Nucleus accumbens (tissue), 56 donors: ENCODE measurements at regions not wholly inside any gene's neighbourhood (a gene's known extent, or its start where the extent isn't known, plus 50 kb on each side); places are given as distances from the start of the nearest gene placed in this dataset.

ENCODE experiments used
- DNase-seq, 56 donors: peaks; one replicate each; lab custom pipeline; 2025; lab: John Stamatoyannopoulos, UW

DNA sequence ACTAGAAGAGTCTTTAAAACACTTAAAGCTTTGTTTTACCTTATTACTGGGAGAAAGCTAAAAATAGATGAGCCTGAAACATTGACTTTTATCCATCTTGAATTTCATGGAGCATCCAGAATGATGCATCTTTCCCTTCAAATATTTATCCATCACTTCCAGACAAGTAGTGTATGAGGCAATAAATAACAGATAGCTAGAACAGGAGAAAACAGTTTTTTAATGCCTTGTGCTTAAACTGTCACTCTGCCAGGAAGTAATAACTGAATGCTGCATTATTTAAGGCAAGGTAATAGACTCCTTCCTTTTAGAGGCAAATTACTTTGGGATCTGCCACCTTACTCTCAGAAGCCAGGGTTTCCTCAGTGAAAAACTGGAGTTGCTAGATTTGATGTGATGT, 225.8 kb upstream of the NAALADL2 start:
- no peak for DNase-seq

DNA sequence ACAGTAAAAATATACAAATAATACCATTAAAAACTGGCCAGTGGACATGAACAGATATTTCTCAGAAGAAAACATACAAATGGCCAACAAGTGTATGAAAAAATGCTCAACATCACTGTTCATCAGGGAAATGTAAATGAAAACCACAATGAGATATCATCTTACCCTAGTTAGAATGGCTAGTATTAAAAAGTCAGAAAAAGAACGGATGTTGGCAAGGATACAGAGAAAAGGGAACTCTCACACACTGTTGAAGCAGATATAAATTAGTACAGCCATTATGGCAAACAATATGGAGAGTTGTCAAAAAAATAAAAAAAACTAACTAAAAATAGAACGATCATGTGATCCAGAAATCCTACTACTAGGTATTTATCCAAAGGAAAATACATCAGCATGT, 222.7 kb upstream of the NAALADL2 start:
- DNase-seq, result no peak

DNA sequence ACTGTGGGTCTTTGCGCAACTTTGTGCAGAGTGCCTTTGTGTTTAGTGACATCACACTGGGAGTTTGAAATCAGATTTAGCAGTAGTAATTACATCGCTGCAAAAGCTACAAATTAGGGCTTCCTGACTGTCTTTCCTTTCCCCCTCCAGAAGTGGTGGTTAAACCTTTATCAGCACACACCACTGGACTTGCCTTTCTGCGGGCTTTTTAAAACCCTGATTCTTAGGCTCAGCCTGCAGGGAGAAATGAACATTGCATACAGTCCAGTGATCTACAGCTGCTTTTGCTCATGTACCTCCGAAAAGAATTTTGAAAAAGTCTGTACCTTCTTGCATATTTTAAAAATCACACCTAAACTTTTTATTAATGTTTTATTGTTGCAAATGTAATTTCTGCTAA, 219.7 kb upstream of the NAALADL2 start:
- no peak for DNase-seq

DNA sequence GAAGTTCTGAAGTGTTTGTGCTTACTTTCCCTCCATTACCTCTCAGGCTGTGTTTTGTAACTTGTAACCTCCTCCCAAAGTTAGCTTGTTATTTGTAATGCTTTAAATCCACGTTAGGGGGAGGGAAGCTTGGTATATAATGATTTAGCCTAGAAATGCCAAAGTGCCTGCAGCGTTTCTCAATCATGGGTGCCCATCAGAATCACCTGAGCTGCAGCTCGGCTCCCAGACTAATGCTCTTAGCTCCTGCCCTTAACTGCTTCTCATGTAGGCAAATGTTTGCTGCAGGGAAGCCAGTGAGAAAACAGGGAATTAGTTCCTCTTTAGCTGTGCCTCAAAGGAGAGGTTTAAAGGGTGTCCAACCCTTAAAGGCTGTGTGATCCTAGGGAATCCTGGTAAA, 219.2 kb upstream of the NAALADL2 start:
- no peak for DNase-seq

DNA sequence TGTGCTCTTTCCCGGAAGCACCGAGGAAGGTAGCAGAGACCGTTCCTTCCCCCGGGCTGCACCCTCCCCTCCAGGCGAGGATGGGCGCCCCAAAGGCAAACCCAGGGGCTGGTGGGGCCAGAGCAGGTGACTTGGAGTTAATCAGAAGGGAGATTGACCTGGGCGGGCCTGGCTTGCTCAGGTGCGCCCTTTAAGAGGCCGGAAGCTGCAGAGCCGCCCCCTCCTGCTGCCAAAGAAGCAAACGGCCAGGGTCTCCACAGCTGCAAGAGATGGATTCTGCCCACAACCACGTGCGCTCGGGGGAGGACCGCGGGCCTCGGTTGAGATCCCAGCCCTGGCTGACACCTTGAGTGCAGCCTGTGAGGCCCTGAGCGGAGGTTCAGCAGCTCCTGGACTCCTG, 218.2 kb upstream of the NAALADL2 start:
- no peak for DNase-seq

DNA sequence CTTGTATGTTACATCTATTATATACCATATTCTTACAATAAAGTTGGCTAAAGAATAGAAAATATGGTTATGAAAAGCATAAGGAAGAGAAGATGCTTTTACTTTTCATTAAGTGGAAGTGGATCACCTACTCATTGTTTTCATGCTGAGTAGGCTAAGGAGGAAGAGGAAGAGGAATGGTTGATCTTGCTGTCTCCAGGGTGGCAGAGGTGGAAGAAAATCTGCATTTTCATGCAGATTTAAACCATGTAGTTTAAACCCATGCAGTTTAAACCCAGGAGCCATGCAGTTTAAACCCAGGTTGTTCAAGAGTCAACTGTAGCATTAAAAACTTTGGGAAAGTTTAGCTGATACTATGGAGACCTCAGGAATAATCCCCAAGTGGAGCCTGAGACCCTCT, 214.8 kb upstream of the NAALADL2 start:
- no peak for DNase-seq

DNA sequence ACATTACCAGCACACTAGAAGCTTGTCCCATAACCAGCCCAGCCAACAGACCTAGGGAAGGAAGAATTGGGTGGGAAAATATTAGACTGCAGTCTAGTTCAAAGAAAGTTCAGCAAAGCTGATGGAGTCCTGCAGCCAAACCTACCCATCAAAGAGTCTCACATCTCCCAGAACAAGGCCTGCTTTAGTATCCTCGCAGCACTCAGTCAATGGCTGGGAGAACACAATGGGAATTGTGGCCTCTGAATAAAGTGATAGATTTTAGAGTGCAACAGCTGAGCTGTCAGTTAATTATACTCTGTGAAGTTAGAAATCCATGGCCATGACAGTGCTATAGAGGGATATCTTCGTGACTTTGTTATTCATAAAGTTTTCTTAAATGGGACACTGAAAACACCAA, 207.2 kb upstream of the NAALADL2 start:
- peak in 31 of 56 donors; percentile 0 to 56 (median 11) for DNase-seq

DNA sequence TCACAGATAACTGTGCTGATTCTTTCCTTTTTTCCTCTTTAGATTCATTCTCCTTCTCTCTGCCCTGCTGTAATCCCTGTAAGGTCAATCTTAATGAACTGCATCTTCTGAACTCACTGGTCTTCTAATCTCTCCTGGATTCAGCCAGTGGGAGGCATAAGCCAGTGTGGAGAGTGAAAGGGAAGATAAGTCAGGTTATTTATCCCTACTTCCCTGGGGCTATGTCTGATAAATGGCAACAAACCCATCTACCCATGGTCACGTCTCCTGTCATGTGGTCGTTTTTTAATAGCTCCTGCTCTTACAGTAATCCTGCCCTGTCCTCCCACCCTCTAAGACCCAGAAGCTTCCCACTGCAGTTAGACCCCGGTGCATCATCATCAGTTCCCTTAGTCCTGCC, 199.6 kb upstream of the NAALADL2 start:
- no peak for DNase-seq

DNA sequence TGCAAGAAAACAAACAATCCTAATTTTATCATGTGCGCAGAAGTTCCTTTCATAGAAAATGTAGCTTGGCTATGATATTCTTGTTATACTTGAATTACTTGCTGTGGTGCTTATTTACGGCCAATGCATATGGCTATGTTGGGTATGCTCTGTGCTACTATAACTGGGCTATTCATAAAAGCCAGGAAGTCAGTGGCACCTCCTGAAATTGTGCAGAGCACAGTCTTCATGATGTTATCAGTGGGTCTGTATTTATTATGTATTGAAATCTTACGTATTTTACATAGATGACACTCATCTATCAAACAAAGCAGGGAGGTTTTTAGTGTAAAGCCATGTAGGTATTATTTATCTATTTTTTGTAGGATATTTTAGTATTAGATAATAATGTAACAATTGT, 196.5 kb upstream of the NAALADL2 start:
- DNase-seq, result no peak

DNA sequence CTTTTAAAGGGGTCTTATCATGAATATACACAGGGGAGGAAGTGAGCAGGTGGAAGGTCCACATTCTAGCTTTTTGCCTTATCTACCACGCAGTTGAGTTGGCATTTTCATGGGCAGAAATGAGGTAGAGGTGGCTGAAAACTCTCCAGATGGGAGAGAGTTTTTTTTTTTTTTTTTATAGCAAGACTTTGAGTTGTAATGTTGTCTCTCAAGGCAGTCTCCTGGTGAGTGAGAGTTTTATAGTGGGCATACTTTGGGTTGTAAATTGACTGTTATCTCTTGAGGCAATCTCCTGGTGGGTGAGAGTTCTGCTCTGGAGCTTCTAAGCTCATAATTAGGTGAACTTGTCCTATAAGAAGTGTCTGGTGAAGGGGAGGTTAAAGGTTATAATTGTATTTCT, 191.7 kb upstream of the NAALADL2 start:
- no peak for DNase-seq

DNA sequence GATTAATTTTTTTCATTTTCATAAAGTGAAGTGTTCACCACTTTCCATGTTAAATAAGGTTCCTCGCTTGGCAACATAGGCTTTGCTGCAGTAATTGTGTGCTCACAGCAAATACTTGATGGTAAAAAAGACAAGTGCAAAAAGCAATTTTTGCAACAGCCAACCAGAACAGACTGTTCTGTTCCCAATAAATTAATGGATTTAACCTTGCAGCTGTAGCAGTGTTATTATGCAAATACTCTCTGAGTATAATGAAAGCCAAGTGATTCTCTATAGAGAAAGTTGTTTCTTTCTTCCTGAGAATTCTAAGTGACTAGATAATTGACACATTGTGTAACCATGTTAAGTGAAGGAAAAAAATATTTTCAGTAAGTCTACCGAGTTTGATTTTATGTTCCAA, 183.7 kb upstream of the NAALADL2 start:
- DNase-seq, result peak in 3 of 56 donors; percentile 2 to 29 (median 3)

DNA sequence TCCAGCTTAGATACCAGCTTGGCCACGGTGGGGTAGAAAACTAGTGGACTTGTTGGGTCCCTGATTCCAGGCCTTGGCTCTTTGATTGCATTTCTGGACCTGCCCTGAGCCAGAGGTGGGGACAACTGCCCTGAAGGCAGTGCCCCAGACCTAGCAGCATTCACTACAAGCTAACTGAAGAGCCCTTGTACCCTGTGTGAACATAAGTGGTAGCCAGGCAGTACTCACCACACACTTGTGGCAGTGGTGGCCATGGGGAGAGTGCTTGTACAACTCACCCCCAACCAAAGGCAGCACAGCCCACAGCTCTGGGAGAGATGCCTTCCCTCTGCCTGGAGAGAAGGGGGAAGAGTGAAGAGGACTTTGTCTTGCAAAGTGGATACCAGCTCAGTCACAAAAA, 177.3 kb upstream of the NAALADL2 start:
- DNase-seq, result no peak

DNA sequence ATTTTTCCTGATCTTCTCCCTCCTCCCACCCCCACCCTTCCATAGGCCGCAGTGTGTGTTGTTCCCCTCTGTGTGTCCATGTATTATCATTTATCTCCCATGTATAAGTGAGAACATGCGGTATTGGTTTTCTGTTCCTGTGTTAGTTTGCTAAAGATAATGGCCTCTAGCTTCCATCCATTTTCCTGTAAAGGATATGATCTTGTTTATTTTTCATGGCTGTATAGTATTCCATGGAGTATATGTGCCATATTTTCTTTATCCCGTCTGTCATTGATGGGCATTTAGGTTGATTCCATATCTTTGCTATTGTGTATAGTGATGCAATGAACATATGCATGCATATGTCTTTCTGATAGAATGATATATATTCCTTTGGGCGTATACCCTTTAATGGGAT, 173.3 kb upstream of the NAALADL2 start:
- DNase-seq, result no peak

DNA sequence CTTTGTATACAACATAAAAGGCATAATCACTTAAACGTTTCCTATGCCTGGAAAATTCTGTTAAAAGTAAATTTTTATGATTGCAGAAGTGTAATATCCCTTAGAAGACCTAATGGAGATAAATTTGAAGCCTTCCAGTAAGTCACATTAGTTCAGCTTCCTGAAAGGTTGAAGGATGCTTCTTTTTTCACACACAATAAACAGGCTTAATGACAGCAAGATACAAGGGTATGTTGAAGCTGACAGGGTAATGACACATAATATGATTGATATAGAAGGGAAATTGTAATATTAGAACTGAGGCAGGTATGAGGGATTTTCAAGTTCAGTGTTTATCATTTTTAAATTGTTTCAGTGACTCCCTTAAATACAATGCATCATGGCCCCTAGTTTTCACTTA, 161.8 kb upstream of the NAALADL2 start:
- DNase-seq, result no peak

DNA sequence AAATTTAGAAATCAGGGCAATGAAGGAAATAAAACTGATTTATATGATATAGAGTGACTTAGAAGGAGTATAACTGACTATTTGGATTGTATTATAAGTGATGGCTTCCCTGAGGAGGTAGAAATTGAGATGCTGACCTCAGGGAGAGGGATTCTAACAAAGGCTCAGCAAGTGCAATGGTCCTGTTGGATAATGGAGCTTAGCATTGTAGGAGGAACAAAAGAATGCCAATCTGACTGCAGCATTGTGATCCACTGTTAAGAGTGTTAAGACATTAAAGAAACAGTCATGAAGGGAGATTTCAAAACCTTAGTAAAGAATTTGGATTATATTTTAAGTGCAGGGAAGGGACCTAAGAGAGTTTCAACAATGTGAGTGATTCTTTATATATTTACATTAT, 158.4 kb upstream of the NAALADL2 start:
- no peak for DNase-seq

DNA sequence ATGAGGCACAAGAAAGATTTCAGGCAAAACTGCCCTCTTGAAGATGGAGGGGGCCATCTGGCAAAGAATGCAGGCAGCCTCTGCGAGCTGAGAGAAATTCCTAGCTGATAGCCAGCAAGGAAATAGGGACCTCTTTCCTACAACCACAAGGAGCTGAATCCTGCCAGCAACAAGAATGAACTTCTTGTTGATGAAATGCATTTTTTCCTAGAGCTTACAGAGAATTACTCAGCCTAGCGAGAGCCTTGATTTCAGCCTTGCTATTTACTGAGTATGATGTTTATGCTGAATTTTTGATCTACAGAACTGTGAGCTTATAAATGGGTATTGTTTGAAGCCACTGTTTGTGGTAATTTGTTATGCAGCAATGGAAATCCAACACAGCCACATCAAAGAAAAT, 148.5 kb upstream of the NAALADL2 start:
- DNase-seq, result no peak

DNA sequence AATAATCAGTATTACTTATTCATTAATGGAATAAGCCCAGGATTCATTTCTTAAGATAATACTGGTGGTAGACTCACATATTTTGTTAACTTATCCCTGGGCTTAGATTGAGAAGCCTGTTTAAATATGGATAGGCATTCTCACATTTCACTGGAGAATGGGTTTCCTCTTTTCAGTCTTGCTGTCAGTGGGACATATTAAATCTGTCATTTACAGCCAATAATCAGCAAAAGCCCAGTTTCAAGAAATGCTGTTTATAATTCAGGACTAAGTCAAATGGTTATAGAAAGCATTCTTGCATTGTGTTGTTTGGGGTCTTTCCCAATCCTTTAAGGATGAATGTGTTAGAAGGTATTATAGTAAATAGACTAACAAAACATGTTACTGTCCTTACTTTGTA, 143.7 kb upstream of the NAALADL2 start:
- no peak for DNase-seq

DNA sequence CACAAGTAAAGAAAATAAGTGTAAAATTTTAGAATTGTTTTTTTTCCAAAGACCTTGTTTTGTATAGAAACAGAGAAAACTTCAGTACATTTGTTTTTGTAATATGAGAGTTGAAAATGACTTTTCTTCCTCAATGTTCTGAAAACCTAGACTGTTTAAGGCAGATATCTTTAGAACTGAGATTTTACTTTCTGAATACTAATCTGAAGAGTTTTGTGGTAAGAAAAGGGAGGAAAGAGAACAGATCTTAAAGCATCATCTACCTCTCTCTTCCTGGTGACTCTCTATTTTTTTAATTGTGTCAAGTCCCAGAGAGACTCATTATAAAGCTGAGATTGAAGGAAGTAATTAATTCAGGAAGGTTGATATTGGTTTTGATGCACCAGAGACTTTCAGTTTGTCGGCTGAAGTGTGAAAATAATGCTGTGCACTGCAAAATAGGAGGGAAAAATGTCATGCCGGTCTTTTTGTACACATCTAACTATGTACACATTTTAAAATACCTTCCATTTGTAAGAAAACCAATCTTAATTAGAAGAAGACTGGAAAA, 142.1 kb upstream of the NAALADL2 start:
- no peak for DNase-seq

DNA sequence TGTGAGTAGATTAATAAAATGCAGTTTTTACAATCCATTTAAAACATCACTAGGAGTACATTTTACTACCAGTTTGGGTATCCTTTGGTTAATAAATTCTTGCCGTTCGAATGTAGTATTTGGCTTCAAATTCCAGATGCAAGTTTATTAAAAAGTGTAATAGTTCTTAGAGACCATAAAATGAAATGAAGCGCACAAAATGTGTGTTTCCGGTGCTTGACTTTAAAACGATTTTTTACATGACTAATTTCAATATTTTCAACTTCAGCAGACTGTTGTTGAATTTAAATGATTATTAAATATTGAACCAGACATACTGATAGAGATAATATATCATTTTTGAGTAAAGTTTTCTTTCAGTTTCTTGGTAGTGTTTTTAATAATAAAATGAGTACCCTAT, 138.4 kb upstream of the NAALADL2 start:
- no peak for DNase-seq

DNA sequence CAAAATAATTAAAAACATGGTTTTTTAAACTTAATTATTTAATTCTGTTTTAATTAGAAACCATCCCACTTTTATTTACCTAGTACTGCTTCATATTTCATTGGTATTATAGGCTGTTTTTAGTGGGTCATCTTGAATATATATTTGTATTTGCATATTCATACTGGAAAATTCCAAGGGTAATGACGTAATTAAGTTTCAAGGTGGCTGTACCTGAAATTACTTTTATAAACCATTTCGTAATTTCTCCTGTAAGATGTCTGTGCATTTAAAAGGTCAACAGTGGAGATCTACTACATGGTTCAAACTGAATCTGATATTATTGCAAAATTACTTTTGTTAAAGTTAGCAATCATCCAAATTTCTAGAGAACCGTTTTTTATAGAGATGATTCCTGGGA, 133.8 kb upstream of the NAALADL2 start:
- DNase-seq, result no peak

DNA sequence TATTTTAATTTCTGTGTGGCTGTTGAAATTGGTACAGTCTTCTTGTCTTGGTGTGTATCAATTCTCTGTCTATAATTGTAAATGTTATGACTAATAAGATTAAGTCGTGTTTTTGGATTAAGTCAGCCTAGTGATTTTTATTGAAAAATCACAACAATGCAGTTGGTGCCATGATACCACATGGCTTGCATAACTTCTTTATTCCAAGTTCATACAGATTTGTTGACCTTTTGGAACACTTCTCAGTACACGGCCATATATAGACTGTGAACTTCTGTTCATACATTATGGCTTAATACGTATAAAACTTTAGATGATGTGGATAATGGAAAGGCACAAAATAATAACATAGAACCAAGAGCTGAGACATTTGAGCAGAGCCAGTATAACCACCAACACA, 121.2 kb upstream of the NAALADL2 start:
- DNase-seq, result no peak

DNA sequence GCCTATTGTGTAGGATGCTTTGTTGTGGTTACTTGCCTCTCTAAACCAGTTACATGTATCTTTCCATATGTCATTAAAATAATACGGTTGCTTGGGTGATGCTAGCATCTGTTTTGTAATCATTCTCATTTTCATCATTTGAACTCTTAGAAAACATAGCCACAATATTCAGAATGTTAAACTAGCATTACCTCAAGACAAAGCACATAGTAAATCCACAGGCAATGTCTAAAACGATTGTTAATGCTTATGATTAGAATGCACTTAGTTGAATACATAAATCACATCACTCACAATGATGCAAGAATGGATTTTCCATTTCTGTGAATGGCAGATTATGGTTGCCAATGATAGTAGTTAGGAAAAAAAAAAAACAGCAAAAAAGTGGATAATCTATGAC, 110.0 kb upstream of the NAALADL2 start:
- no peak for DNase-seq
